Spleen (tissue), 7 donors: ENCODE measurements at regions not wholly inside any gene's neighbourhood (a gene's known extent, or its start where the extent isn't known, plus 50 kb on each side); places are given as distances from the start of the nearest gene placed in this dataset.

Experiments
- POLR2A ChIP-seq, 3 donors: fragments of 450-650 bp; IDR thresholded peaks; one replicate each; pipeline ENCODE4 v1.5.1; 2017; ENCODE audit warnings: antibody characterized with exemption in 3 of 3, mild to moderate bottlenecking in 1 of 3
- TF ChIP-seq, protein P1 (sequence below), 11 experiments: fragments of 200-600 bp in 7 of 11; fragments of 450-650 bp in 4 of 11; sonication (generic) in 4 of 11; IDR thresholded peaks in 8 of 11; conservative IDR thresholded peaks in 3 of 11; 1 replicate in 7 of 11; 2 replicates in 4 of 11; pipeline versions ENCODE4 v1.4.0 to v1.8.0; 2016 to 2021; ENCODE audit warnings: antibody characterized with exemption in 11 of 11, inconsistent platforms in 4 of 11, mild to moderate bottlenecking in 1 of 11
- donor health status: DM: no; HTN: no; CAD: no; lungs with moderate emphysema.
- donor health status: DM: no; HTN: no; CAD: no.
- donor health status: DM: no; HTN: no; CAD: no.

GRCh38 chr4:111755571-111755970 is 389.7 kb upstream of the FAM241A start:
- TF ChIP-seq POLR2A (IDR thresholded peaks at IDR 0.05), result no peak
- TF ChIP-seq, protein P1, sequence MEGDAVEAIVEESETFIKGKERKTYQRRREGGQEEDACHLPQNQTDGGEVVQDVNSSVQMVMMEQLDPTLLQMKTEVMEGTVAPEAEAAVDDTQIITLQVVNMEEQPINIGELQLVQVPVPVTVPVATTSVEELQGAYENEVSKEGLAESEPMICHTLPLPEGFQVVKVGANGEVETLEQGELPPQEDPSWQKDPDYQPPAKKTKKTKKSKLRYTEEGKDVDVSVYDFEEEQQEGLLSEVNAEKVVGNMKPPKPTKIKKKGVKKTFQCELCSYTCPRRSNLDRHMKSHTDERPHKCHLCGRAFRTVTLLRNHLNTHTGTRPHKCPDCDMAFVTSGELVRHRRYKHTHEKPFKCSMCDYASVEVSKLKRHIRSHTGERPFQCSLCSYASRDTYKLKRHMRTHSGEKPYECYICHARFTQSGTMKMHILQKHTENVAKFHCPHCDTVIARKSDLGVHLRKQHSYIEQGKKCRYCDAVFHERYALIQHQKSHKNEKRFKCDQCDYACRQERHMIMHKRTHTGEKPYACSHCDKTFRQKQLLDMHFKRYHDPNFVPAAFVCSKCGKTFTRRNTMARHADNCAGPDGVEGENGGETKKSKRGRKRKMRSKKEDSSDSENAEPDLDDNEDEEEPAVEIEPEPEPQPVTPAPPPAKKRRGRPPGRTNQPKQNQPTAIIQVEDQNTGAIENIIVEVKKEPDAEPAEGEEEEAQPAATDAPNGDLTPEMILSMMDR (IDR thresholded peaks at IDR 0.05 in 8 of 11, conservative IDR thresholded peaks at IDR 0.05 in 3 of 11), result no peak
